Prostate gland (tissue), 2 donors: ENCODE measurements at regions not wholly inside any gene's neighbourhood (a gene's known extent, or its start where the extent isn't known, plus 50 kb on each side); places are given as distances from the start of the nearest gene placed in this dataset.

Experiments used
- POLR2A ChIP-seq: fragments of 450-650 bp; IDR thresholded peaks from one replicate; pipeline ENCODE4 v1.6.1; 2016; ENCODE audit warnings: antibody characterized with exemption, mild to moderate bottlenecking
- POLR2AphosphoS5 ChIP-seq: sonication (generic); formaldehyde crosslinking; IDR thresholded peaks from one replicate; pipeline ENCODE4 v1.6.1; 2017; ENCODE audit warnings: antibody characterized with exemption
- TF ChIP-seq, protein P1 (sequence below), 4 experiments: fragments of 200-600 bp in 2 of 4; fragments of 450-650 bp in 2 of 4; sonication (generic) in 2 of 4; IDR thresholded peaks; 1 replicate in 3 of 4; 2 replicates in 1 of 4; pipeline ENCODE4 v1.5.1; 2016 to 2019; ENCODE audit warnings: antibody characterized with exemption in 4 of 4, mild to moderate bottlenecking in 2 of 4, moderate library complexity in 2 of 4

- TF ChIP-seq, protein P1, sequence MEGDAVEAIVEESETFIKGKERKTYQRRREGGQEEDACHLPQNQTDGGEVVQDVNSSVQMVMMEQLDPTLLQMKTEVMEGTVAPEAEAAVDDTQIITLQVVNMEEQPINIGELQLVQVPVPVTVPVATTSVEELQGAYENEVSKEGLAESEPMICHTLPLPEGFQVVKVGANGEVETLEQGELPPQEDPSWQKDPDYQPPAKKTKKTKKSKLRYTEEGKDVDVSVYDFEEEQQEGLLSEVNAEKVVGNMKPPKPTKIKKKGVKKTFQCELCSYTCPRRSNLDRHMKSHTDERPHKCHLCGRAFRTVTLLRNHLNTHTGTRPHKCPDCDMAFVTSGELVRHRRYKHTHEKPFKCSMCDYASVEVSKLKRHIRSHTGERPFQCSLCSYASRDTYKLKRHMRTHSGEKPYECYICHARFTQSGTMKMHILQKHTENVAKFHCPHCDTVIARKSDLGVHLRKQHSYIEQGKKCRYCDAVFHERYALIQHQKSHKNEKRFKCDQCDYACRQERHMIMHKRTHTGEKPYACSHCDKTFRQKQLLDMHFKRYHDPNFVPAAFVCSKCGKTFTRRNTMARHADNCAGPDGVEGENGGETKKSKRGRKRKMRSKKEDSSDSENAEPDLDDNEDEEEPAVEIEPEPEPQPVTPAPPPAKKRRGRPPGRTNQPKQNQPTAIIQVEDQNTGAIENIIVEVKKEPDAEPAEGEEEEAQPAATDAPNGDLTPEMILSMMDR (IDR thresholded peaks at IDR 0.05), result no peak
- TF ChIP-seq POLR2A (no peak), POLR2AphosphoS5 (no peak)
These were observed 280.7 kb upstream of the KLHL4 start for GRCh38 chrX:87236830-87237440.
